ENCODE measurements at regions not wholly inside any gene's neighbourhood (a gene's known extent, or its start where the extent isn't known, plus 50 kb on each side); places are given as distances from the start of the nearest gene placed in this dataset.

GRCh38 chr20:58078741-58079522 is 149.5 kb downstream of the ANKRD60 start:
- Mint-ChIP-seq H3K4me1 (ENCODE audit: low read depth) (peaks cover 8% of the 10 kb centered on the region), H3K27me3 (ENCODE audit: low read depth) (peaks cover 4% of the 10 kb centered on the region), H3K4me3 (no peak overlapping the region), H3K9me3 (ENCODE audit: insufficient read depth) (no peaks in the 10 kb centered on the region), H3K36me3 (ENCODE audit: low read depth) (no peaks in the 10 kb centered on the region), H3K27ac (no peak overlapping the region)
- CTCF ChIA-PET: interaction anchor here (0.8 kb wide), 1 partner anchor 9 kb away, joined by 4 read pairs; no protein-coding TSS in a partner anchor
- DNase-seq (no peak), ATAC-seq (no peak)
- POLR2A ChIA-PET: no interaction called here

GRCh38 chr20:58077282-58077681 is 151.2 kb downstream of the ANKRD60 start:
- Mint-ChIP-seq H3K9me3 (ENCODE audit: insufficient read depth) (no peaks in the 10 kb centered on the region), H3K36me3 (ENCODE audit: low read depth) (no peaks in the 10 kb centered on the region), H3K4me3 (no peak overlapping the region), H3K4me1 (ENCODE audit: low read depth) (peaks cover 8% of the 10 kb centered on the region), H3K27me3 (ENCODE audit: low read depth) (peaks cover 4% of the 10 kb centered on the region), H3K27ac (no peak overlapping the region)
- ChIA-PET POLR2A (no interaction called here), CTCF (interaction anchor here (1.5 kb wide), 1 partner anchor 9 kb away, joined by 4 read pairs; no protein-coding TSS in a partner anchor)
- no peak for ATAC-seq
- no peak for DNase-seq

- DNase-seq (peak; percentile 5), ATAC-seq (no peak)
- H3K4me1 Mint-ChIP-seq (ENCODE audit: low read depth): peaks cover 8% of the 10 kb centered on the region
- no peaks in the 10 kb centered on the region for H3K9me3 Mint-ChIP-seq (ENCODE audit: insufficient read depth)
- CTCF ChIA-PET: interaction anchor here (1.5 kb wide), 1 partner anchor 10 kb away, joined by 4 read pairs; no protein-coding TSS in a partner anchor
- peaks cover 4% of the 10 kb centered on the region for H3K27me3 Mint-ChIP-seq (ENCODE audit: low read depth)
- POLR2A ChIA-PET: no interaction called here
- H3K4me3 Mint-ChIP-seq: no peak overlapping the region
- H3K36me3 Mint-ChIP-seq (ENCODE audit: low read depth): no peaks in the 10 kb centered on the region
- no peak overlapping the region for H3K27ac Mint-ChIP-seq
Measured at GRCh38 chr20:58076405-58076804, 152.0 kb downstream of the ANKRD60 start.

- peaks cover 8% of the 10 kb centered on the region for H3K4me1 Mint-ChIP-seq (ENCODE audit: low read depth)
- DNase-seq (peak; percentile 13), ATAC-seq (no peak)
- H3K9me3 Mint-ChIP-seq (ENCODE audit: insufficient read depth): no peaks in the 10 kb centered on the region
- no peak overlapping the region for H3K4me3 Mint-ChIP-seq
- CTCF ChIA-PET: interaction anchor here (1.5 kb wide), 2 partner anchors 11 kb away, joined by 4 read pairs; no protein-coding TSS in a partner anchor
- no peaks in the 10 kb centered on the region for H3K36me3 Mint-ChIP-seq (ENCODE audit: low read depth)
- POLR2A ChIA-PET: no interaction called here
- no peak overlapping the region for H3K27ac Mint-ChIP-seq
- peaks cover 4% of the 10 kb centered on the region for H3K27me3 Mint-ChIP-seq (ENCODE audit: low read depth)
Measured at GRCh38 chr20:58075586-58076345, 152.7 kb downstream of the ANKRD60 start.

- Mint-ChIP-seq H3K36me3 (ENCODE audit: low read depth) (no peaks in the 10 kb centered on the region), H3K27me3 (ENCODE audit: low read depth) (peaks cover 4% of the 10 kb centered on the region), H3K9me3 (ENCODE audit: insufficient read depth) (no peaks in the 10 kb centered on the region), H3K27ac (no peak overlapping the region), H3K4me3 (no peak overlapping the region), H3K4me1 (ENCODE audit: low read depth) (peaks cover 8% of the 10 kb centered on the region)
- ATAC-seq (no peak), DNase-seq (peak; percentile 5)
- POLR2A ChIA-PET: no interaction called here
- CTCF ChIA-PET: interaction anchor here (1.5 kb wide), 1 partner anchor 13 kb away, joined by 4 read pairs; no protein-coding TSS in a partner anchor
Measured at GRCh38 chr20:58073945-58074856, 154.3 kb downstream of the ANKRD60 start.

GRCh38 chr20:58072695-58073671 is 155.5 kb downstream of the ANKRD60 start:
- Mint-ChIP-seq H3K27me3 (ENCODE audit: low read depth) (peaks cover 4% of the 10 kb centered on the region), H3K4me3 (no peak overlapping the region), H3K4me1 (ENCODE audit: low read depth) (peaks cover 8% of the 10 kb centered on the region), H3K9me3 (ENCODE audit: insufficient read depth) (no peaks in the 10 kb centered on the region), H3K36me3 (ENCODE audit: low read depth) (no peaks in the 10 kb centered on the region), H3K27ac (no peak overlapping the region)
- ATAC-seq: no peak
- peak; percentile 13 for DNase-seq
- ChIA-PET POLR2A (no interaction called here), CTCF (no interaction called here)

- Mint-ChIP-seq H3K4me1 (ENCODE audit: low read depth) (peaks cover 8% of the 10 kb centered on the region), H3K36me3 (ENCODE audit: low read depth) (no peaks in the 10 kb centered on the region), H3K27me3 (ENCODE audit: low read depth) (peaks cover 4% of the 10 kb centered on the region), H3K27ac (no peak overlapping the region), H3K4me3 (no peak overlapping the region), H3K9me3 (ENCODE audit: insufficient read depth) (no peaks in the 10 kb centered on the region)
- ChIA-PET CTCF (no interaction called here), POLR2A (no interaction called here)
- ATAC-seq (no peak), DNase-seq (peak; percentile 4)
Measured at GRCh38 chr20:58071991-58072390, 156.5 kb downstream of the ANKRD60 start.

GRCh38 chr20:58071298-58071697 is 157.2 kb downstream of the ANKRD60 start:
- ATAC-seq: no peak
- H3K4me3 Mint-ChIP-seq: no peak overlapping the region
- no peak overlapping the region for H3K27ac Mint-ChIP-seq
- ChIA-PET CTCF (no interaction called here), POLR2A (no interaction called here)
- no peaks in the 10 kb centered on the region for H3K36me3 Mint-ChIP-seq (ENCODE audit: low read depth)
- peaks cover 8% of the 10 kb centered on the region for H3K4me1 Mint-ChIP-seq (ENCODE audit: low read depth)
- no peaks in the 10 kb centered on the region for H3K9me3 Mint-ChIP-seq (ENCODE audit: insufficient read depth)
- peak; percentile 9 for DNase-seq
- H3K27me3 Mint-ChIP-seq (ENCODE audit: low read depth): peaks cover 4% of the 10 kb centered on the region

- ChIA-PET POLR2A (no interaction called here), CTCF (no interaction called here)
- H3K27me3 Mint-ChIP-seq (ENCODE audit: low read depth): peaks cover 2% of the 10 kb centered on the region
- H3K36me3 Mint-ChIP-seq (ENCODE audit: low read depth): no peaks in the 10 kb centered on the region
- peaks cover 8% of the 10 kb centered on the region for H3K4me1 Mint-ChIP-seq (ENCODE audit: low read depth)
- H3K27ac Mint-ChIP-seq: no peak overlapping the region
- DNase-seq: peak; percentile 1
- no peaks in the 10 kb centered on the region for H3K9me3 Mint-ChIP-seq (ENCODE audit: insufficient read depth)
- no peak overlapping the region for H3K4me3 Mint-ChIP-seq
- no peak for ATAC-seq
Measured at GRCh38 chr20:58070664-58071196, 157.7 kb downstream of the ANKRD60 start.

GRCh38 chr20:58069796-58070663 is 158.4 kb downstream of the ANKRD60 start:
- ChIA-PET POLR2A (no interaction called here), CTCF (no interaction called here)
- Mint-ChIP-seq H3K9me3 (ENCODE audit: insufficient read depth) (no peaks in the 10 kb centered on the region), H3K27me3 (ENCODE audit: low read depth) (no peaks in the 10 kb centered on the region), H3K36me3 (ENCODE audit: low read depth) (no peaks in the 10 kb centered on the region), H3K4me1 (ENCODE audit: low read depth) (peaks cover 6% of the 10 kb centered on the region), H3K27ac (no peak overlapping the region), H3K4me3 (no peak overlapping the region)
- ATAC-seq: no peak
- peak; percentile 10 for DNase-seq
